Fibroblast of lung (primary cell): ENCODE measurements at regions not wholly inside any gene's neighbourhood (a gene's known extent, or its start where the extent isn't known, plus 50 kb on each side); places are given as distances from the start of the nearest gene placed in this dataset.

ENCODE experiments used
- DNase-seq, 2 donors: peaks; one replicate each; pipeline versions ENCODE4 v3.0.0 to v3.0.0-alpha.2; 2010; ENCODE audit warnings: low read depth in 2 of 2
- H2AFZ ChIP-seq: 2 replicates; pipeline ENCODE4 v1.5.1; 2012; ENCODE audit warnings: low read length, control low read depth, inconsistent platforms
- H3K27ac ChIP-seq: 2 replicates; pipeline ENCODE4 v1.5.1; 2011; ENCODE audit warnings: low read length, control low read depth; ENCODE audit not compliant: insufficient read depth
- H3K27me3 ChIP-seq: 2 replicates; pipeline ENCODE4 v1.5.1; 2011; ENCODE audit warnings: mild to moderate bottlenecking, low read length; ENCODE audit not compliant: control insufficient read depth, insufficient read depth
- H3K36me3 ChIP-seq: 2 replicates; pipeline ENCODE4 v1.5.1; 2011; ENCODE audit warnings: low read length; ENCODE audit not compliant: control insufficient read depth, insufficient read depth
- H3K4me1 ChIP-seq: 2 replicates; pipeline ENCODE4 v1.5.1; 2011; ENCODE audit warnings: low read length; ENCODE audit not compliant: control insufficient read depth, insufficient read depth; ENCODE audit errors: extremely low read depth
- H3K4me2 ChIP-seq: 2 replicates; pipeline ENCODE4 v1.5.1; 2011; ENCODE audit warnings: low read length, control low read depth; ENCODE audit not compliant: insufficient read depth; ENCODE audit errors: extremely low read depth
- H3K4me3 ChIP-seq, 4 experiments: fragments of 200-600 bp in 1 of 4; sonication (generic) in 1 of 4; replicated peaks in 1 of 4; 2 replicates each; pipeline ENCODE4 v1.5.1; 2011 to 2016; ENCODE audit warnings: low read length in 4 of 4, low read depth in 3 of 4, mild to moderate bottlenecking in 3 of 4, control low read depth in 2 of 4, inconsistent platforms in 1 of 4, mixed read lengths in 1 of 4; ENCODE audit not compliant: insufficient read depth in 1 of 4; ENCODE audit errors: control extremely low read depth in 1 of 4
- H3K79me2 ChIP-seq: 2 replicates; pipeline ENCODE4 v1.5.1; 2012; ENCODE audit warnings: mild to moderate bottlenecking, low read length, inconsistent platforms; ENCODE audit not compliant: control insufficient read depth, insufficient read depth
- H3K9ac ChIP-seq: 2 replicates; pipeline ENCODE4 v1.5.1; 2011; ENCODE audit warnings: mild to moderate bottlenecking, low read length, control low read depth; ENCODE audit not compliant: insufficient read depth
- H3K9me3 ChIP-seq: 2 replicates; pipeline ENCODE4 v1.5.1; 2012; ENCODE audit warnings: low read depth, low read length; ENCODE audit not compliant: control insufficient read depth, insufficient read depth
- H4K20me1 ChIP-seq: 2 replicates; pipeline ENCODE4 v1.5.1; 2011; ENCODE audit warnings: low read length; ENCODE audit not compliant: control insufficient read depth, insufficient read depth; ENCODE audit errors: extremely low read depth
- CTCF ChIP-seq, 2 donors: IDR thresholded peaks in 1 of 2; conservative IDR thresholded peaks in 1 of 2; 1 replicate in 1 of 2; 2 replicates in 1 of 2; pipeline ENCODE4 v1.5.1; 2011 to 2012; ENCODE audit warnings: low read length in 2 of 2, control low read depth in 1 of 2, inconsistent platforms in 1 of 2, low read depth in 1 of 2, mild to moderate bottlenecking in 1 of 2
- EZH2 ChIP-seq: IDR thresholded peaks from 2 replicates; pipeline ENCODE4 v1.5.1; 2012; ENCODE audit warnings: low read length, control low read depth, mild to moderate bottlenecking; ENCODE audit errors: missing control alignments

- Histone ChIP-seq H3K4me2 (no peak overlapping the region), H3K9me3 (no peaks in the 10 kb centered on the region), H3K79me2 (no peaks in the 10 kb centered on the region), H3K27ac (no peak overlapping the region), H3K4me1 (no peaks in the 10 kb centered on the region), H4K20me1 (no peaks in the 10 kb centered on the region), H3K4me3 (no peak overlapping the region), H3K36me3 (no peaks in the 10 kb centered on the region), H2AFZ (no peak overlapping the region), H3K9ac (no peak overlapping the region), H3K27me3 (peaks cover 3% of the 10 kb centered on the region)
- DNase-seq = no peak
- TF ChIP-seq CTCF (conservative IDR thresholded peaks at IDR 0.05 in 1 of 2, IDR thresholded peaks at IDR 0.05 in 1 of 2; ENCODE audit: low read depth in 1 of 2, low read length in 2 of 2) = no peak
- no peak for TF ChIP-seq EZH2
Observed at GRCh38 chr10:6713120-6713519, 133.0 kb upstream of the PRKCQ start.

GRCh38 chr10:6711881-6712280, 131.8 kb upstream of the PRKCQ start:
- DNase-seq = no peak
- H3K4me2 ChIP-seq = no peak overlapping the region
- no peak overlapping the region for H3K27ac ChIP-seq
- H2AFZ ChIP-seq = no peak overlapping the region
- no peaks in the 10 kb centered on the region for H3K79me2 ChIP-seq
- no peaks in the 10 kb centered on the region for H3K4me1 ChIP-seq
- TF ChIP-seq CTCF (conservative IDR thresholded peaks at IDR 0.05 in 1 of 2, IDR thresholded peaks at IDR 0.05 in 1 of 2; ENCODE audit: low read depth in 1 of 2, low read length in 2 of 2) (no peak), EZH2 (no peak)
- no peaks in the 10 kb centered on the region for H3K36me3 ChIP-seq
- peaks cover 3% of the 10 kb centered on the region for H3K27me3 ChIP-seq
- H3K9me3 ChIP-seq = no peaks in the 10 kb centered on the region
- no peak overlapping the region for H3K9ac ChIP-seq
- no peaks in the 10 kb centered on the region for H4K20me1 ChIP-seq
- H3K4me3 ChIP-seq = no peak overlapping the region

DNA sequence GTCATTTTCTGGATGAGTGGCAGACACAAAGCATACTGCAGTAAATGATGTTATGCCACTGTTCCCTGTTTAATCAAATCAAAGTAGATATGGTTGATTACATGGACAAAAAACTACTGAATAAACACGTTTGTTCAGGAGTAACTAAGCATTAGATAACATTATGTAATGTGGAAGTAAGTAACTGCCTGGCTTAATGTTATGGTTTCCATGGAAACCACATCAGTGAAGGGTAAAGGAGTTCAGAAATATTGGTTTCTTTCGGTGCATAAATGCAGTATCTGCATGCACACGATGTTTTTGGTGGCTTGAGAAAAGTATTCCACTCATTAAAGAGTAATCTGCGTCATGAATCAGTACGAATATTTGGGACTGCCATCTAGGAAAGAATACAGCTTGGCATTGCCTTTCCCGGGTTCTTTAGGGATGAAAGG, 131.3 kb upstream of the PRKCQ start:
- Histone ChIP-seq H3K9me3 (no peaks in the 10 kb centered on the region), H3K4me1 (no peaks in the 10 kb centered on the region), H3K36me3 (no peaks in the 10 kb centered on the region), H3K4me3 (no peak overlapping the region), H3K27ac (no peak overlapping the region), H3K4me2 (no peak overlapping the region), H2AFZ (no peak overlapping the region), H3K9ac (no peak overlapping the region), H4K20me1 (no peaks in the 10 kb centered on the region), H3K27me3 (peaks cover 3% of the 10 kb centered on the region), H3K79me2 (no peaks in the 10 kb centered on the region)
- DNase-seq = no peak
- TF ChIP-seq CTCF (conservative IDR thresholded peaks at IDR 0.05 in 1 of 2, IDR thresholded peaks at IDR 0.05 in 1 of 2; ENCODE audit: low read depth in 1 of 2, low read length in 2 of 2) (no peak), EZH2 (no peak)
